CD4-positive, alpha-beta T cell treated with Interleukin-6 at 100 ng/mL for 8 hours (primary cell): ENCODE measurements at regions not wholly inside any gene's neighbourhood (a gene's known extent, or its start where the extent isn't known, plus 50 kb on each side); places are given as distances from the start of the nearest gene placed in this dataset.
"Not testable (repeated sequence)": the region's sequence is repeated elsewhere in the genome, so short reads cannot be mapped to it uniquely, and the experiment has no call there.

Experiments
- DNase-seq: peaks from one replicate; pipeline ENCODE4 v3.0.0-alpha.2; 2020; ENCODE audit warnings: mixed read lengths, low spot score

DNA sequence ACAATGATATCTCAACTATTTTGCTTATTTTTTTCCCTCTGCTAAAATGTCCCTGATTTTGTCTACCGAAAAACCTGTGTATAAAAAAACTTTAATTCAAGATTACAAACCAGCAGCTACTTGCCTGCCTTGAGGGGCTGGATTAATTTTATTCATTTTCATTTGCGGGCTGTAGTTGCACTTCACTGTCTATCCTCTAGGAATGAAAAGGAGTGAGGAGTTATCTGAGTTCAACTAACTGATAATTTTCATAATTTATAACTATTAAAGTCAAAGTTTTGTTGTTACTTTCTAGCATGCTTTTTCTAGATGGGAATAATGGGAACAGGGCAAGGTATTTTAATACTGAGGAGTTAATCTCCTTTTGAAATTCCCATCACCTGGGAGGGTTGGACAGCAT, 50.3 kb upstream of the AGTPBP1 start:
- not testable (repeated sequence) for DNase-seq

DNA sequence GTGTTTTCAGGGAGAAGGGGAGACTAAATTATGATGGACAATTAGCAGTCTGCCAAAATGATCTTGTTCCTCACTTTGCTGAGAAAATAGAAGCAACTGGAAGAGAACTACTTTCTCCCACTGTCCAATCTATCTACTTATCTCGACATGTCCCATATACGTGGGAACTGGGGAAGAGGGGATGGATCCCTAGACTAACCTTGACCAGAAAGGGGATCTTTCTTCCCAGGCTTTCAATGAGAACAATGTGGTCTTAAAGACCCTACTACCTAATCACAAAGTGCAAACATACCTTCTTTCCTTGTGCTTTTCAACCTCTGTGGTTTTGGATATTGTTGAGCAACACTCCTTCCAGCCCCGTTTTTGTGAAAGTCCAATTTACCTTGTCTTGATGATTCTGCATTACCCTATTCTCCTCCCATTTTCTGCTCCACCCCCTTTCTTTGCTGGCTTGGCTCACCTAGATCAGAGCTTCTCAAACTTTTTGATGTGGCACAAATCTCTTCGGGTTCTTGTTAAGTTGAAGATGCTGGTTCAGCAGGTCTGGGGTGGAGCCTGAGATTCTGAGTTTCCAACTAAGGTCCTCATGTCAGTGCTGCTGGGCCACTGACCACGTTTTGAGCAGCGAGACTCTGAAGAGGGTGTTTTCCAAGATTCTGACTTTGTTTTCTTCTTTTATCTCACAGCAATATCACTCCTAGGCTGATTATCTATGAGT, 61.4 kb upstream of the AGTPBP1 start:
- DNase-seq, result peak; percentile 70

GRCh38 chr9:85804847-85805133, 63.0 kb upstream of the AGTPBP1 start:
- not testable (repeated sequence) for DNase-seq

- DNase-seq, result peak; percentile 80
These were observed 63.6 kb upstream of the AGTPBP1 start for GRCh38 chr9:85805134-85806005.

DNA sequence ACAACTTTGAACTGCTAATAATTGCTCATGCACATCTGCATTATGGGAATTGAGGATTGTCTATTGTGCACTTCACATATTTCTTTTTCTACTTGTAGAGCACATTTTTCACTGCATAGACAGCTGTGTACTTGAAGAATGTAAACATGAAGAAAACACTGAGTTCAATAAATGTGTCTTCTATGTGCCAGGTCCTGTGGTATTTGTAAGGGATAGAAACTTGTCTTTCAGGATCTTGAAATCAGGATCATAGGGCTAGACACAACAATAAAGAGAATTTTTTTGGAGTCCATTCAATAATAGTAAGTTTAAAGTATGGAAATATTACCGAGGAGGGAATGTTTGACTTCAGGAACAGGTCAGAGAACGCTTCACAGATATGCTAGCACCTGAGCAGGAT, 66.6 kb upstream of the AGTPBP1 start:
- not testable (repeated sequence) for DNase-seq

DNA sequence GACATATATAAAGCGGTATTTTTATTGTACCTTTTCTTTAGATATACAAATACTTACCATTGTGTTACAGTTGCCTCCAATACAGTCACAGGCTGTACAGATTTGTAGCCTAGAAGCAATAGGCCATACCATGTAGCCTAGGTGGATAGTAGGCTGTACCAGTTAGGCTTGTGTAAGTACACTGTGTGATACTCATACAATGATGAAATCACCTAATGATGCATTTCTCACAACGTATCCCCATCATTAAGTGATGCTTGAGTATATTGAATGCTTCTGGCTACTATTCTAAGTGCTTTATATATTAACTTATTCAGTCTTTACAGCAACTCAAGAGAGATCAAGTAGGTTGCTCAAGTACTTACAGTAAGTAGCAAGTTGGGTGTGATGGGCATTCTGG, 71.6 kb upstream of the AGTPBP1 start:
- not testable (repeated sequence) for DNase-seq

- not testable (repeated sequence) for DNase-seq
These were observed 73.0 kb upstream of the AGTPBP1 start for GRCh38 chr9:85814800-85815199.

DNA sequence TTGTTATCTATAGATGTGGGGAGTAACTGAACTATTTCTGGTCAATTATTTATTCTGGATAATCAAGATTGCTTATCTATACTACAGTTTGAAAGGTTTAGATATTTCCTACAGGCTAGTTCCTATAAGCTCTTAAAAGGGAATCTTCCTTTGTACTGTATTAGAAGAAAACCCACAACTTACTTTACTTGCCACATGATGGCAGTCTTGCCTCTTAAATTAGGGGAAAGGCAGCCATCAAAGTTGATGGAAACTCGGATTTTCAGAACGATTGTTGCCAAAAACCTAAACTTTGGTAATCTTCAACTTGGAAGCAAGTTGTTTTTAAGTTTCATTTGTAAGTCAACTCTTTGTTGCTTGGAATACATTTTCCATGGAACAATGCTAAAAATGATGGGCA, 77.2 kb upstream of the AGTPBP1 start:
- peak; percentile 17 for DNase-seq

- DNase-seq, result not testable (repeated sequence)
These were observed 78.8 kb upstream of the AGTPBP1 start for GRCh38 chr9:85820598-85820997.

DNA sequence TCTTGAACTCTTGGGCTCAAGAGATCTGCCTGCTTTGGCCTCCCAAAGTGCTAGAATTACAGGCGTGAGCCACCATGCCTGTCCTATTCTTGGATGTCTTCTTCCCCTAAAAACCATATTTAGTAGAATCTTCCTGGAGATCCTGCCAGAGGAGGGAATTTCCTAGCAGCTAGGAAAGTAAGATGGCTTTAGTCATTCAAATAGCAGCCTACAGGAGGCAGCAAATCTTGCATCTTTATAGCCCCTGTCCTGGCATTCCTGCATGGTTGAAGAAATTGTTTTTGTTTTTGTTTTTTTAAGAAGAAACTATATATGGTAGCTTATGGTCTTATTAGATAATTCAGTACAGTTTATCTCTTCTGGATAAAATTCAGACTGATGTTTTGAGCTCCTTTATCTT, 83.2 kb upstream of the AGTPBP1 start:
- not testable (repeated sequence) for DNase-seq

DNA sequence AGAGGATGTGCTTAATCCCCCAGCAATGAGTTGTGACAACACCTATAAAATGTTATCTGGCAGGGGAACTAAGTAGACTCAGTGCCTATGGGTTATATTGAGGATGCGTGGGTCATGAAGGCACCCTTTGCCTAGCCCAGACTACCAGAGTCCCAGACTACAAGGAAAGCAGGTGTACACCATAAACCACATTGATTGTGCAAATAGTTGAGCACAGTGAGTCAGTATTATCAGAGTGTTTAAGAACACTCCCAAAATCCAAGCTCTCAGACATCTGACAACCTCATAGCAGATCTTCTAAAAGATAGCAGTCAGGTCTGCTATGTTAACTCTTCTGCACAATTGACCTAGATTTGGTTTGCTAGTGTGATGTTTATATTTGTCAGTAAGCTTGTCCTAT, 92.8 kb upstream of the AGTPBP1 start:
- DNase-seq, result not testable (repeated sequence)

- DNase-seq, result not testable (repeated sequence)
These were observed 97.0 kb upstream of the NAA35 start for GRCh38 chr9:85843949-85844348.

DNA sequence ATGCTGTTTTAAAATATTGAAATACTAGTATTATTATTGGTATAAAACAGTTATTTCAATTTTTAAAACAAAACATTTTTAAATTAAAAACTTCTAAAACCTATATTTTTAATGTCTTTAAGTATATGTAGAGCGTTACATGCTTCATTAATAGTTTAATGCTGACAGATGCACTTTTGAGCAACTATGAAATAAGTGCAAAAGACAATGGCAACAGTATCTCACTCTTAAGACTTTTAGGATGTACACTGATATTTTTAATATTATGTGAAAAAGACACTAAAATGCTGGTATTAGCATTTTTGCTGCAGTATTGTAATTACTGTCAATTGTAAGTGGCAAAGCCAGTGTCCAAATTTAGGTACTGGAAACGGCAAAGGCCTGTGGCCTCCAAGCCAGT, 93.2 kb upstream of the NAA35 start:
- not testable (repeated sequence) for DNase-seq

GRCh38 chr9:85858056-85858750, 82.7 kb upstream of the NAA35 start:
- no peak for DNase-seq

GRCh38 chr9:85859765-85860164, 81.2 kb upstream of the NAA35 start:
- no peak for DNase-seq

DNA sequence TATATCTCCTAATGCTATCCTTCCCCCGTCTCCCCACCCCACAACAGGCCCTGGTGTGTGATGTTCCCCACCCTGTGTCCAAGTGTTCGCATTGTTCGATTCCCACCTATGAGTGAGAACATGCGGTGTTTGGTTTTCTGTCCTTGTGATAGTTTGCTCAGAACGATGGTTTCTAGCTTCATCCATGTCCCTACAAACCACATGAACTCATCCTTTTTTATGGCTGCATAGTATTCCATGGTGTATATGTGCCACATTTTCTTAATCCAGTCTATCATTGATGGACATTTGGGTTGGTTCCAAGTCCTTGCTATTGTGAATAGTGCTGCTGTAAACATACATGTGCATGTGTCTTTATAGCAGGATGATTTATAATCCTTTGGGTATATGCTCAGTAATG, 79.1 kb upstream of the NAA35 start:
- not testable (repeated sequence) for DNase-seq

- DNase-seq, result no peak
These were observed 77.1 kb upstream of the NAA35 start for GRCh38 chr9:85863875-85864274.

DNA sequence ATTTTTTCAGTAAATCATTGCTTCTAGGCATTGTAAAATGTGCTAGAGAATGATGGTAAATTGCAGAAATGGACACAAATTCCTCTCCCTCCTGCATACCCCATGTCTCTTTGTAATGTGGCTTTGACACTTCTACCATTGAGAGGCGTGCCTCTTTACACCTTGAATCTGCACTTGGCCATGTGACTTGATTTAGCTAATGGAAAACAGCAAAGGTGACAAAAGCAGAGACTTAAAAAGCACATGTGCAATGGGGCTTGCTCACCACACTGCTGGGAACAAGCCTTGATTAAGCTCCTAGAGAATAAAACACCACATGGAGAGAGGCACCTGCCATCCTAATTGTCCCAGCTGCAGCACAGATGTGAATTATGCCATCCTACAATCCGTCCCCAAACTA, 69.9 kb upstream of the NAA35 start:
- no peak for DNase-seq

- DNase-seq, result not testable (repeated sequence)
These were observed 69.3 kb upstream of the NAA35 start for GRCh38 chr9:85871683-85872082.

- no peak for DNase-seq
These were observed 68.5 kb upstream of the NAA35 start for GRCh38 chr9:85872463-85872862.

DNA sequence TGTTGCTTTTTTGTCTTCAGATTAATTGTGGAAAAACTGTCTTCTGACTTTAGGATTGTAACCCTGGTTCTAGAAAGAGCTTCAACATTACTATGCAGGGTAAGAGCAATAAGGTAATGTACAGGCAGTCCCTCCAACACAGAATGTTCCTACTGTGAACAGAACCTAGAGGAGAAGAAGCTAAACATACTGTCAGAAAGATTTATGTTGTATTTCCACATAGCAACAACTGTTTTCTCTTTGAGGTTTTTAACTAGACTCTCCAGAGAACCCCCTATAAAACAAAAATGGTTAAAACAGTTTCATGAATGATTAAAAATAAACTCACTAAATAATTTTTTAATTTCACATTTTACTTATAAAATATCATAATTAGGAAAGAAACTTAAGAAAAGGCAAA, 64.3 kb upstream of the NAA35 start:
- no peak for DNase-seq

DNA sequence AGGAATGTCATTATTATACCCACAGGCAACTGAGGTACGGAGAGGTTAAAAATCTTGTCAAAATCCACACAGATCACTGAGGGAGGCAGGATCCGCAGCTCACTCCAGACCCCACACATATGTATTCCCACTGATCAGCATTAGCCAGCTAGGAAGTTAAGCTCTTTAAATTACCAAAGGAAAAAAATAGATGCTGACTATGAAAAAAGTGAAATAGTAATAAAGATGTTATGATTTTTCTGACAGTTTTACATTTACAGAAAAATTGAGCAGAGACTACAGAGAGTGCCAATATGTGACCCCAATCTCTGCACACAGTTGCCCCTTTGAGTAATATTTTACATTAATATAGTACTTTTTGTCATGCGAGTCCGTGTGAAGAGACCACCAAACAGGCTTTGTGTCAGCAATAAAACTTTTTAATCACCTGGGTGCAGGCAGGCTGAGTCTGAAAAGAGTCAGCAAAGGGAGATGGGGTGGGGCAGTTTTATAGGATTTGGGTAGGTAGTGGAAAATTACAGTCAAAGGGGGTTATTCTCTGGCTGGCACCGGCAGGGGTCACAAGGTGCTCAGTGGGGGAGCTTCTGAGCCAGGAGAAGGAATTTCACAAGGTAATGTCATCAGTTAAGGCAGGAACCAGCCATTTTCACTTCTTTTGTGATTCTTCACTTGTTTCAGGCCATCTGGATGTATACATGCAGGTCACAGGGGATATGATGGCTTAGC, 61.9 kb upstream of the NAA35 start:
- not testable (repeated sequence) for DNase-seq
